OCI-LY3 (cell line): ENCODE measurements at regions not wholly inside any gene's neighbourhood (a gene's known extent, or its start where the extent isn't known, plus 50 kb on each side); places are given as distances from the start of the nearest gene placed in this dataset.

Source experiments
- H2AFZ ChIP-seq: fragments of 200-600, 300-600 bp; shearing (Covaris generic); 2 replicates; pipeline ENCODE4 v1.6.0; 2014; ENCODE audit warnings: antibody characterized with exemption, low read depth, low read length
- H3K27ac ChIP-seq: fragments of 200-600, 300-600 bp; sonication (generic); 2 replicates; pipeline ENCODE4 v1.5.1; 2014; ENCODE audit warnings: mild to moderate bottlenecking, low read length, moderate library complexity, mixed read lengths
- H3K27me3 ChIP-seq: fragments of 200-600, 300-600 bp; sonication (generic); 2 replicates; pipeline ENCODE4 v1.6.1; 2014; ENCODE audit warnings: low read depth, low read length, mixed read lengths
- H3K36me3 ChIP-seq: fragments of 200-600, 300-600 bp; sonication (generic); replicated peaks from 2 replicates; pipeline ENCODE3; 2014; ENCODE audit warnings: low read depth, low read length, mixed read lengths
- H3K4me1 ChIP-seq: fragments of 300-600, 200-600 bp; sonication (generic); 2 replicates; pipeline ENCODE4 v1.6.1; 2014; ENCODE audit warnings: low read length, mixed read lengths
- H3K4me2 ChIP-seq: fragments of 200-600, 300-600 bp; sonication (generic); 2 replicates; pipeline ENCODE4 v1.6.1; 2014; ENCODE audit warnings: low read length, mixed read lengths
- H3K4me3 ChIP-seq: fragments of 300-600, 200-600 bp; sonication (generic); 2 replicates; pipeline ENCODE4 v1.5.1; 2014; ENCODE audit warnings: antibody characterized with exemption, mild to moderate bottlenecking, low read length, moderate library complexity
- H3K79me2 ChIP-seq: fragments of 300-600, 200-600 bp; shearing (Covaris generic); 2 replicates; pipeline ENCODE4 v1.6.1; 2014; ENCODE audit warnings: mild to moderate bottlenecking, low read length, mixed read lengths
- H3K9ac ChIP-seq: fragments of 300-600, 200-600 bp; shearing (Covaris generic); 2 replicates; pipeline ENCODE4 v1.6.0; 2014; ENCODE audit warnings: mild to moderate bottlenecking, low read length, moderate library complexity
- H3K9me3 ChIP-seq: fragments of 200-600, 300-600 bp; shearing (Covaris generic); 2 replicates; pipeline ENCODE4 v1.6.1; 2014; ENCODE audit warnings: low read length, mixed read lengths; ENCODE audit not compliant: insufficient read depth
- H4K20me1 ChIP-seq: fragments of 200-600, 300-600 bp; sonication (generic); 2 replicates; pipeline ENCODE4 v1.6.1; 2016; ENCODE audit warnings: low read length, mixed read lengths; ENCODE audit not compliant: insufficient read depth
- CTCF ChIP-seq: fragments of 200-600, 300-600 bp; sonication (generic); IDR thresholded peaks from 2 replicates; pipeline ENCODE4 v1.5.1; 2014; ENCODE audit warnings: antibody characterized with exemption, low read length, low read depth
- EZH2phosphoT487 ChIP-seq: fragments of 200-600 bp; shearing (Covaris generic); IDR thresholded peaks from 2 replicates; pipeline ENCODE4 v1.6.1; 2018; ENCODE audit warnings: antibody characterized with exemption, mixed run types, low read depth

- peaks cover 8% of the 10 kb centered on the region for H3K4me1 ChIP-seq
- no peak overlapping the region for H3K4me2 ChIP-seq
- no peaks in the 10 kb centered on the region for H4K20me1 ChIP-seq
- no peak overlapping the region for H3K27ac ChIP-seq
- H3K4me3 ChIP-seq, result no peak overlapping the region
- H3K9ac ChIP-seq, result no peak overlapping the region
- TF ChIP-seq CTCF (no peak), EZH2phosphoT487 (no peak)
- H2AFZ ChIP-seq, result no peak overlapping the region
- no peaks in the 10 kb centered on the region for H3K9me3 ChIP-seq
- no peaks in the 10 kb centered on the region for H3K79me2 ChIP-seq
- no peaks in the 10 kb centered on the region for H3K36me3 ChIP-seq
- no peaks in the 10 kb centered on the region for H3K27me3 ChIP-seq
Measured at GRCh38 chr12:88305254-88305890, 163.3 kb downstream of the TMTC3 start.

GRCh38 chr12:88306471-88307069 is 164.5 kb downstream of the TMTC3 start:
- Histone ChIP-seq H4K20me1 (no peaks in the 10 kb centered on the region), H3K36me3 (no peaks in the 10 kb centered on the region), H3K27me3 (no peaks in the 10 kb centered on the region), H3K9ac (no peak overlapping the region), H3K4me3 (no peak overlapping the region), H2AFZ (peak overlapping the region; percentile 11; the same call in 1 of the 2 replicates), H3K79me2 (no peaks in the 10 kb centered on the region), H3K4me1 (no peaks in the 10 kb centered on the region), H3K27ac (no peak overlapping the region), H3K9me3 (no peaks in the 10 kb centered on the region), H3K4me2 (no peak overlapping the region)
- TF ChIP-seq EZH2phosphoT487 (no peak), CTCF (no peak)

- no peak overlapping the region for H3K4me2 ChIP-seq
- no peak overlapping the region for H2AFZ ChIP-seq
- no peak overlapping the region for H3K9ac ChIP-seq
- H3K4me3 ChIP-seq, result no peak overlapping the region
- no peaks in the 10 kb centered on the region for H3K79me2 ChIP-seq
- no peaks in the 10 kb centered on the region for H3K27me3 ChIP-seq
- peaks cover under 1% of the 10 kb centered on the region; the same call in 1 of the 2 replicates for H3K4me1 ChIP-seq
- TF ChIP-seq EZH2phosphoT487 (no peak), CTCF (no peak)
- H3K9me3 ChIP-seq, result no peaks in the 10 kb centered on the region
- no peak overlapping the region for H3K27ac ChIP-seq
- no peaks in the 10 kb centered on the region for H4K20me1 ChIP-seq
- H3K36me3 ChIP-seq, result no peaks in the 10 kb centered on the region
Measured at GRCh38 chr12:88307961-88308360, 165.9 kb downstream of the TMTC3 start.

- no peak for TF ChIP-seq EZH2phosphoT487
- no peak for TF ChIP-seq CTCF
- Histone ChIP-seq H3K4me3 (no peak overlapping the region), H2AFZ (no peak overlapping the region), H3K4me2 (no peak overlapping the region), H3K36me3 (no peaks in the 10 kb centered on the region), H4K20me1 (no peaks in the 10 kb centered on the region), H3K9ac (no peak overlapping the region), H3K27me3 (no peaks in the 10 kb centered on the region), H3K4me1 (peaks cover 9% of the 10 kb centered on the region), H3K9me3 (no peaks in the 10 kb centered on the region), H3K79me2 (no peaks in the 10 kb centered on the region), H3K27ac (no peak overlapping the region)
Measured at GRCh38 chr12:88308825-88309224, 166.7 kb downstream of the TMTC3 start.
